ENCODE measurements at regions not wholly inside any gene's neighbourhood (a gene's known extent, or its start where the extent isn't known, plus 50 kb on each side); places are given as distances from the start of the nearest gene placed in this dataset.

- Histone ChIP-seq H3K9ac (no peak overlapping the region), H3K79me2 (no peaks in the 10 kb centered on the region), H3K36me3 (ENCODE audit: control insufficient read depth, insufficient read depth, low read length) (no peaks in the 10 kb centered on the region), H3K27ac (no peak overlapping the region), H3K4me2 (ENCODE audit: low read length) (no peak overlapping the region), H3K4me3 (ENCODE audit: low read depth, low read length) (no peak overlapping the region), H2AFZ (no peak overlapping the region), H3K27me3 (ENCODE audit: control insufficient read depth, insufficient read depth, low read length) (no peaks in the 10 kb centered on the region), H3K9me3 (ENCODE audit: control insufficient read depth, low read length) (no peaks in the 10 kb centered on the region), H3K4me1 (no peaks in the 10 kb centered on the region)
- TF ChIP-seq CTCF (IDR thresholded peaks at IDR 0.05) = no peak
Measured at GRCh38 chr6:109918227-109918626, 59.9 kb upstream of the GPR6 start.

- H3K4me2 ChIP-seq (ENCODE audit: low read length) = no peak overlapping the region
- no peak overlapping the region for H3K4me3 ChIP-seq (ENCODE audit: low read depth, low read length)
- H3K36me3 ChIP-seq (ENCODE audit: control insufficient read depth, insufficient read depth, low read length) = no peaks in the 10 kb centered on the region
- no peaks in the 10 kb centered on the region for H3K9me3 ChIP-seq (ENCODE audit: control insufficient read depth, low read length)
- no peaks in the 10 kb centered on the region for H3K79me2 ChIP-seq
- H3K9ac ChIP-seq = no peak overlapping the region
- H3K27me3 ChIP-seq (ENCODE audit: control insufficient read depth, insufficient read depth, low read length) = no peaks in the 10 kb centered on the region
- TF ChIP-seq CTCF (IDR thresholded peaks at IDR 0.05) = no peak
- H2AFZ ChIP-seq = no peak overlapping the region
- H3K27ac ChIP-seq = no peak overlapping the region
- H3K4me1 ChIP-seq = peaks cover 3% of the 10 kb centered on the region
Measured at GRCh38 chr6:109920911-109921310, 57.2 kb upstream of the GPR6 start.

DNA sequence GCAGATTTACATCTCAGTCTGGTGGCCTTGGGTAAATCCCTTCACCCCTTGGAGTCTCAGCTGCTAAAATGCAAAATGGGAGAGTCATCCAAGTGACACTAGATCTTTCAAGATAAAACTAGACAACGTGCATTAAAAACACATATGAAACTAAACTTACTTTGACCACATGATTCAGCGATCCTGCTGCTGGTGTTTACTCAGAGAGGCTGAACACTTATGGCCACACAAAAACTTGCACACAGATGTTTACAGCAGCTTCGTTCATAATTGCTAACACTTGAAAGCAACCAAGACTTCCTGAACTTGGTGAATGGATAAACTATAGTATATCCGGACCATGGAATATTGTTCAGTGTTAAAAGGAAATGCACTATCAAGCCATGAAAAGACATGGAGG is 55.3 kb upstream of the GPR6 start:
- no peaks in the 10 kb centered on the region for H3K27me3 ChIP-seq (ENCODE audit: control insufficient read depth, insufficient read depth, low read length)
- peaks cover 3% of the 10 kb centered on the region for H3K4me1 ChIP-seq
- no peaks in the 10 kb centered on the region for H3K9me3 ChIP-seq (ENCODE audit: control insufficient read depth, low read length)
- no peak overlapping the region for H3K9ac ChIP-seq
- no peak overlapping the region for H3K27ac ChIP-seq
- H3K4me3 ChIP-seq (ENCODE audit: low read depth, low read length) = no peak overlapping the region
- no peaks in the 10 kb centered on the region for H3K36me3 ChIP-seq (ENCODE audit: control insufficient read depth, insufficient read depth, low read length)
- no peak overlapping the region for H3K4me2 ChIP-seq (ENCODE audit: low read length)
- H2AFZ ChIP-seq = no peak overlapping the region
- no peak for TF ChIP-seq CTCF (IDR thresholded peaks at IDR 0.05)
- no peaks in the 10 kb centered on the region for H3K79me2 ChIP-seq

DNA sequence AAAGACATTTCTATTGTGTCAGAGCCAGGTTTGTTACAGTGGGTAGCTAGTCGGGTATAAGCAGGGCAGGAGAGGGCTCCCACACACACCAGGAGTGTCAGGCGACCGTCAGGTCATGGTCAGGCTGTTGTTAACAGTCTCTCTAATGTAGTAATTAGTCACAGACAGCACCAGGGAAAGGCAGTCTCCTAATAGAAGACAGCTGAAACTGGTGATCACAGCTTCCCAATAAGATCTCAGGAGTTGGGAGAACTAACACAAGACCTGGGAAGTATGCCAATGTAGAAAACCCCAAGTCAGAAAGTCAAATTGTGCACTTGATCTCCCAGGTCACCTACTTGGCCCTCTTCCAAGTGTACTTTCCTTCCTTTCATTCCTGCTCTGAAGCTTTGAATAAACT is 53.0 kb upstream of the GPR6 start:
- H2AFZ ChIP-seq = peak overlapping the region; percentile 30
- no peaks in the 10 kb centered on the region for H3K36me3 ChIP-seq (ENCODE audit: control insufficient read depth, insufficient read depth, low read length)
- peaks cover 3% of the 10 kb centered on the region for H3K4me1 ChIP-seq
- no peak for TF ChIP-seq CTCF (IDR thresholded peaks at IDR 0.05)
- H3K27ac ChIP-seq = no peak overlapping the region
- no peak overlapping the region for H3K4me2 ChIP-seq (ENCODE audit: low read length)
- no peaks in the 10 kb centered on the region for H3K79me2 ChIP-seq
- H3K9ac ChIP-seq = no peak overlapping the region
- H3K4me3 ChIP-seq (ENCODE audit: low read depth, low read length) = no peak overlapping the region
- no peaks in the 10 kb centered on the region for H3K9me3 ChIP-seq (ENCODE audit: control insufficient read depth, low read length)
- H3K27me3 ChIP-seq (ENCODE audit: control insufficient read depth, insufficient read depth, low read length) = no peaks in the 10 kb centered on the region

- H3K9me3 ChIP-seq (ENCODE audit: control insufficient read depth, low read length) = no peaks in the 10 kb centered on the region
- H3K4me1 ChIP-seq = peaks cover 3% of the 10 kb centered on the region
- H3K9ac ChIP-seq = no peak overlapping the region
- no peak overlapping the region for H3K4me2 ChIP-seq (ENCODE audit: low read length)
- no peak for TF ChIP-seq CTCF (IDR thresholded peaks at IDR 0.05)
- no peaks in the 10 kb centered on the region for H3K36me3 ChIP-seq (ENCODE audit: control insufficient read depth, insufficient read depth, low read length)
- H3K79me2 ChIP-seq = no peaks in the 10 kb centered on the region
- no peaks in the 10 kb centered on the region for H3K27me3 ChIP-seq (ENCODE audit: control insufficient read depth, insufficient read depth, low read length)
- H3K4me3 ChIP-seq (ENCODE audit: low read depth, low read length) = no peak overlapping the region
- H2AFZ ChIP-seq = no peak overlapping the region
- no peak overlapping the region for H3K27ac ChIP-seq
Measured at GRCh38 chr6:109927052-109927451, 51.1 kb upstream of the GPR6 start.

Data from parathyroid adenoma (tissue), 2 donors.